ENCODE measurements at regions not wholly inside any gene's neighbourhood (a gene's known extent, or its start where the extent isn't known, plus 50 kb on each side); places are given as distances from the start of the nearest gene placed in this dataset.

DNA sequence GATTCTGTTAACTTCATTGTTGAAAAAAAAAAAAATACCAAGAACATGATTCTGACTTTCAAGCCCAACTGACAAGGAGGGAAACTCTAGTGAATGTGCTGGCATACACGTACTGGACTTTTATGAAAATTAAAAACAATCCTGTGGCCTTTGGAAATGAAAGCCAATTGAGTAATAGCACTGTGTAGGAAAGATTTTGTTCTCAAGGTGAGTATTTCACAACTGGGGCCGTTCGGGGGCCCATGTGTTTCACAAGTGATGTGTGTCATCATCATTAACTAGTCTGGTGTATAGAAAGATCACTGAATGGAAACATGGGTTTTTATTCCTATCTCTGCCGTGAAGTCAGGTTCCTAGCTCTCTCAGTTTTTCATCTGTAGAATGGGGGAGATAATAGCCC is 605.0 kb upstream of the CLINT1 start (continued):
- TF ChIP-seq, protein P1, sequence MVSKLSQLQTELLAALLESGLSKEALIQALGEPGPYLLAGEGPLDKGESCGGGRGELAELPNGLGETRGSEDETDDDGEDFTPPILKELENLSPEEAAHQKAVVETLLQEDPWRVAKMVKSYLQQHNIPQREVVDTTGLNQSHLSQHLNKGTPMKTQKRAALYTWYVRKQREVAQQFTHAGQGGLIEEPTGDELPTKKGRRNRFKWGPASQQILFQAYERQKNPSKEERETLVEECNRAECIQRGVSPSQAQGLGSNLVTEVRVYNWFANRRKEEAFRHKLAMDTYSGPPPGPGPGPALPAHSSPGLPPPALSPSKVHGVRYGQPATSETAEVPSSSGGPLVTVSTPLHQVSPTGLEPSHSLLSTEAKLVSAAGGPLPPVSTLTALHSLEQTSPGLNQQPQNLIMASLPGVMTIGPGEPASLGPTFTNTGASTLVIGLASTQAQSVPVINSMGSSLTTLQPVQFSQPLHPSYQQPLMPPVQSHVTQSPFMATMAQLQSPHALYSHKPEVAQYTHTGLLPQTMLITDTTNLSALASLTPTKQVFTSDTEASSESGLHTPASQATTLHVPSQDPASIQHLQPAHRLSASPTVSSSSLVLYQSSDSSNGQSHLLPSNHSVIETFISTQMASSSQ (IDR thresholded peaks at IDR 0.05; ENCODE audit: low read depth) = no peak
- TF ChIP-seq, protein P1 (CRISPR knock-in tag; IDR thresholded peaks at IDR 0.05; ENCODE audit: borderline replicate concordance) = no peak
- TF ChIP-seq GABPA (IDR thresholded peaks at IDR 0.05; ENCODE audit: low read depth, low read length) (no peak), GABPA (CRISPR knock-in tag; IDR thresholded peaks at IDR 0.05; ENCODE audit: low read depth) (no peak), BRD4 (CRISPR knock-in tag; IDR thresholded peaks at IDR 0.05) (no peak), KLF11 (CRISPR knock-in tag; IDR thresholded peaks at IDR 0.05) (no peak), BORCS8-MEF2B (CRISPR knock-in tag; IDR thresholded peaks at IDR 0.05) (no peak), ZNF780A (CRISPR knock-in tag; IDR thresholded peaks at IDR 0.05) (no peak), SOX13 (IDR thresholded peaks at IDR 0.05) (no peak), SOX13 (CRISPR knock-in tag; conservative IDR thresholded peaks at IDR 0.05 in 1 of 2, IDR thresholded peaks at IDR 0.05 in 1 of 2) (peak in 1 of 2 experiments; percentile 71; a peak in 2 of 4 replicates), NRL (CRISPR knock-in tag; IDR thresholded peaks at IDR 0.05; ENCODE audit: borderline replicate concordance) (no peak), MIER2 (CRISPR knock-in tag; IDR thresholded peaks at IDR 0.05) (no peak), SIN3B (IDR thresholded peaks at IDR 0.05; ENCODE audit: low read length) (no peak), ARNT (IDR thresholded peaks at IDR 0.05) (no peak), CBX5 (CRISPR knock-in tag; IDR thresholded peaks at IDR 0.05; ENCODE audit: borderline replicate concordance) (no peak; the same call in 1 of the 2 replicates), ZNF253 (CRISPR knock-in tag; IDR thresholded peaks at IDR 0.05; ENCODE audit: borderline replicate concordance) (no peak), ZBTB3 (CRISPR knock-in tag; IDR thresholded peaks at IDR 0.05; ENCODE audit: borderline replicate concordance, low read depth) (no peak), FOSL2 (CRISPR knock-in tag; IDR thresholded peaks at IDR 0.05) (peak; percentile 82), SSRP1 (CRISPR knock-in tag; IDR thresholded peaks at IDR 0.05) (no peak), CREB1 (IDR thresholded peaks at IDR 0.05) (no peak), CREB1 (CRISPR knock-in tag; IDR thresholded peaks at IDR 0.05) (peak; percentile 63), MTA1 (CRISPR knock-in tag; IDR thresholded peaks at IDR 0.05; ENCODE audit: borderline replicate concordance) (no peak), KMT2A (CRISPR knock-in tag; IDR thresholded peaks at IDR 0.05) (no peak), ZNF256 (CRISPR knock-in tag; conservative IDR thresholded peaks at IDR 0.05) (no peak), CENPX (CRISPR knock-in tag; IDR thresholded peaks at IDR 0.05) (no peak), CENPT (CRISPR knock-in tag; IDR thresholded peaks at IDR 0.05; ENCODE audit: low read depth) (no peak)
- TF ChIP-seq, protein P2, sequence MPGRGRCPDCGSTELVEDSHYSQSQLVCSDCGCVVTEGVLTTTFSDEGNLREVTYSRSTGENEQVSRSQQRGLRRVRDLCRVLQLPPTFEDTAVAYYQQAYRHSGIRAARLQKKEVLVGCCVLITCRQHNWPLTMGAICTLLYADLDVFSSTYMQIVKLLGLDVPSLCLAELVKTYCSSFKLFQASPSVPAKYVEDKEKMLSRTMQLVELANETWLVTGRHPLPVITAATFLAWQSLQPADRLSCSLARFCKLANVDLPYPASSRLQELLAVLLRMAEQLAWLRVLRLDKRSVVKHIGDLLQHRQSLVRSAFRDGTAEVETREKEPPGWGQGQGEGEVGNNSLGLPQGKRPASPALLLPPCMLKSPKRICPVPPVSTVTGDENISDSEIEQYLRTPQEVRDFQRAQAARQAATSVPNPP (CRISPR knock-in tag; IDR thresholded peaks at IDR 0.05) = no peak
- TF ChIP-seq, protein P3, sequence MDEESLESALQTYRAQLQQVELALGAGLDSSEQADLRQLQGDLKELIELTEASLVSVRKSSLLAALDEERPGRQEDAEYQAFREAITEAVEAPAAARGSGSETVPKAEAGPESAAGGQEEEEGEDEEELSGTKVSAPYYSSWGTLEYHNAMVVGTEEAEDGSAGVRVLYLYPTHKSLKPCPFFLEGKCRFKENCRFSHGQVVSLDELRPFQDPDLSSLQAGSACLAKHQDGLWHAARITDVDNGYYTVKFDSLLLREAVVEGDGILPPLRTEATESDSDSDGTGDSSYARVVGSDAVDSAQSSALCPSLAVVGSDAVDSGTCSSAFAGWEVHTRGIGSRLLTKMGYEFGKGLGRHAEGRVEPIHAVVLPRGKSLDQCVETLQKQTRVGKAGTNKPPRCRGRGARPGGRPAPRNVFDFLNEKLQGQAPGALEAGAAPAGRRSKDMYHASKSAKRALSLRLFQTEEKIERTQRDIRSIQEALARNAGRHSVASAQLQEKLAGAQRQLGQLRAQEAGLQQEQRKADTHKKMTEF (CRISPR knock-in tag; IDR thresholded peaks at IDR 0.05) = peak; percentile 71; the same call in 1 of the 2 replicates
